NOMO-1 (cell line): ENCODE measurements at regions not wholly inside any gene's neighbourhood (a gene's known extent, or its start where the extent isn't known, plus 50 kb on each side); places are given as distances from the start of the nearest gene placed in this dataset.
A peak's percentile ranks its signal among the peaks of the same experiment; 100 is the strongest.
"Not testable (repeated sequence)": the region's sequence is repeated elsewhere in the genome, so short reads cannot be mapped to it uniquely, and the experiment has no call there.

ENCODE experiments used
- DNase-seq, 2 experiments: peaks; one replicate each; lab custom pipeline; 2025; ENCODE audit not compliant: unreplicated experiment in 2 of 2; lab: John Stamatoyannopoulos, UW

GRCh38 chr13:54660277-54660676 lies 1631.7 kb downstream of the OLFM4 start:
- DNase-seq = no peak

GRCh38 chr13:54676526-54677113 lies 1648.0 kb downstream of the OLFM4 start:
- DNase-seq = no peak

- DNase-seq = no peak
Measured at GRCh38 chr13:54682184-54682583, 1653.6 kb downstream of the OLFM4 start.

- DNase-seq = no peak
Measured at GRCh38 chr13:54687173-54687572, 1658.6 kb downstream of the OLFM4 start.

GRCh38 chr13:54699831-54700230 lies 1671.2 kb downstream of the OLFM4 start:
- DNase-seq = no peak

GRCh38 chr13:54705738-54706137 lies 1677.1 kb downstream of the OLFM4 start:
- DNase-seq = no peak

- DNase-seq = no peak
Measured at GRCh38 chr13:54706336-54706735, 1677.7 kb downstream of the OLFM4 start.

- DNase-seq = no peak
Measured at GRCh38 chr13:54709546-54709945, 1680.9 kb downstream of the OLFM4 start.

- peak; percentile 45 to 66 for DNase-seq
Measured at GRCh38 chr13:54733639-54734038, 1705.0 kb downstream of the OLFM4 start.

GRCh38 chr13:54737211-54737610 lies 1708.6 kb downstream of the OLFM4 start:
- DNase-seq = not testable (repeated sequence)

GRCh38 chr13:54742984-54743383 lies 1714.4 kb downstream of the OLFM4 start:
- no peak for DNase-seq

- DNase-seq = no peak
Measured at GRCh38 chr13:54744747-54745146, 1716.1 kb downstream of the OLFM4 start.

GRCh38 chr13:54750521-54750920 lies 1721.9 kb downstream of the OLFM4 start:
- DNase-seq = no peak

- no peak for DNase-seq
Measured at GRCh38 chr13:54758795-54759194, 1730.2 kb downstream of the OLFM4 start.

- DNase-seq = no peak
Measured at GRCh38 chr13:54768214-54768613, 1739.6 kb downstream of the OLFM4 start.

- DNase-seq = no peak
Measured at GRCh38 chr13:54775501-54776191, 1747.0 kb downstream of the OLFM4 start.

GRCh38 chr13:54787754-54788153 lies 1759.1 kb downstream of the OLFM4 start:
- DNase-seq = no peak

- DNase-seq = no peak
Measured at GRCh38 chr13:54799621-54800226, 1771.1 kb downstream of the OLFM4 start.

- no peak for DNase-seq
Measured at GRCh38 chr13:54802226-54802625, 1773.6 kb downstream of the OLFM4 start.

- no peak for DNase-seq
Measured at GRCh38 chr13:54805743-54806142, 1777.1 kb downstream of the OLFM4 start.

- DNase-seq = not testable (repeated sequence)
Measured at GRCh38 chr13:54821938-54822470, 1793.4 kb downstream of the OLFM4 start.
